ENCODE measurements at regions not wholly inside any gene's neighbourhood (a gene's known extent, or its start where the extent isn't known, plus 50 kb on each side); places are given as distances from the start of the nearest gene placed in this dataset.

DNA sequence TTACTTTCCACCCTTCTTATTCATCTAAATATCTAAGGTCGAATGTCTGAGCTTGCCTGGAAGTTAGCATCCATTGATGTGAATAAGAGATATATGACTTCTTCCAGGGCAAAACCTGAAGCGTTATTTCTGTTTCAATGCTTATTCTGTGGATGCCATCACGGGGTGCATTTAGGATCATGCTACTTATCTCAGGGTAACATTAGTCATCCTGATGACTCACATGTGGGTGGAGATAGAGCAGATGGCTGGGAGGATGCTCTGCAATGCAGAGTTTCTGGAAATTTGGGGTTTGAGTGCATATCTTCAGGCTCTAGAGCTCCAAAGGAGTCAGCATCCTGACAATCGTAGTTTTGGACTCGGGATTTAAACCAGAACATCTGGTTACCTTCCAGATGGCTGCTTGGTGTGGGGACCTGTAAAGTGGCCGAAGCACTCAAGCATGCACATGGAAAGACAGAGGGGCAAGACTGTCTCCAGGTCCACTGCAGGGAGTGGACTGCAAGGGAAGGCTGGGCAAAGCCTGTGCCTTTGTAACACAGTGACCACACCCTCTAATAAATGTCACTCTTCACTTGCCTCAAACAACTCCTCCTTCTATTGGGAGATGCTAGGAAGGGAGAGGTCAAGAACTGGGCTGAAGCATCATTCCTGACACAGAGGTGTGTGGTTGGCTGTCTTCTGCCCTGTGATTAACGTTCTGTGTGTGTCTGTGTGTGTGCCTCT, 175.2 kb upstream of the SALL1 start:
- TF ChIP-seq ZNF367 (CRISPR knock-in tag; IDR thresholded peaks at IDR 0.05; ENCODE audit: borderline replicate concordance) (no peak), REPIN1 (CRISPR knock-in tag; IDR thresholded peaks at IDR 0.05; ENCODE audit: borderline replicate concordance, low read depth) (no peak), ZNF260 (CRISPR knock-in tag; IDR thresholded peaks at IDR 0.05; ENCODE audit: borderline replicate concordance, low read depth) (no peak), CHCHD3 (CRISPR knock-in tag; IDR thresholded peaks at IDR 0.05) (no peak), CHD4 (IDR thresholded peaks at IDR 0.05; ENCODE audit: borderline replicate concordance, low read length) (no peak), ZNF138 (CRISPR knock-in tag; IDR thresholded peaks at IDR 0.05; ENCODE audit: low read depth) (no peak), ESRRA (CRISPR knock-in tag; IDR thresholded peaks at IDR 0.05; ENCODE audit: low read depth) (no peak), ZNF839 (CRISPR knock-in tag; IDR thresholded peaks at IDR 0.05; ENCODE audit: borderline replicate concordance) (no peak), NCOA1 (CRISPR knock-in tag; IDR thresholded peaks at IDR 0.05) (no peak), XBP1 (CRISPR knock-in tag; IDR thresholded peaks at IDR 0.05) (no peak), ZNF296 (CRISPR knock-in tag; conservative IDR thresholded peaks at IDR 0.05) (no peak), POLR2AphosphoS5 (IDR thresholded peaks at IDR 0.05; ENCODE audit: low read depth, low read length) (no peak), ZNF274 (CRISPR knock-in tag; IDR thresholded peaks at IDR 0.05) (no peak)
- TF ChIP-seq, protein P1, sequence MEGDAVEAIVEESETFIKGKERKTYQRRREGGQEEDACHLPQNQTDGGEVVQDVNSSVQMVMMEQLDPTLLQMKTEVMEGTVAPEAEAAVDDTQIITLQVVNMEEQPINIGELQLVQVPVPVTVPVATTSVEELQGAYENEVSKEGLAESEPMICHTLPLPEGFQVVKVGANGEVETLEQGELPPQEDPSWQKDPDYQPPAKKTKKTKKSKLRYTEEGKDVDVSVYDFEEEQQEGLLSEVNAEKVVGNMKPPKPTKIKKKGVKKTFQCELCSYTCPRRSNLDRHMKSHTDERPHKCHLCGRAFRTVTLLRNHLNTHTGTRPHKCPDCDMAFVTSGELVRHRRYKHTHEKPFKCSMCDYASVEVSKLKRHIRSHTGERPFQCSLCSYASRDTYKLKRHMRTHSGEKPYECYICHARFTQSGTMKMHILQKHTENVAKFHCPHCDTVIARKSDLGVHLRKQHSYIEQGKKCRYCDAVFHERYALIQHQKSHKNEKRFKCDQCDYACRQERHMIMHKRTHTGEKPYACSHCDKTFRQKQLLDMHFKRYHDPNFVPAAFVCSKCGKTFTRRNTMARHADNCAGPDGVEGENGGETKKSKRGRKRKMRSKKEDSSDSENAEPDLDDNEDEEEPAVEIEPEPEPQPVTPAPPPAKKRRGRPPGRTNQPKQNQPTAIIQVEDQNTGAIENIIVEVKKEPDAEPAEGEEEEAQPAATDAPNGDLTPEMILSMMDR (CRISPR knock-in tag; IDR thresholded peaks at IDR 0.05): no peak
